Keratinocyte (primary cell): ENCODE measurements at regions not wholly inside any gene's neighbourhood (a gene's known extent, or its start where the extent isn't known, plus 50 kb on each side); places are given as distances from the start of the nearest gene placed in this dataset.

ENCODE experiments used
- DNase-seq: peaks from one replicate; pipeline ENCODE4 v3.0.0-alpha.2; 2011; ENCODE audit warnings: low read depth, missing footprints, low spot score
- FAIRE-seq: peaks from 2 replicates; lab custom pipeline; 2011; peaks lifted over from hg19 to GRCh38; lab: Jason Lieb, UNC
- H2AFZ ChIP-seq: 2 replicates; pipeline ENCODE4 v1.6.0; 2012; ENCODE audit warnings: low read length, control low read depth, inconsistent platforms; ENCODE audit not compliant: control insufficient read depth
- H3K27ac ChIP-seq: 2 replicates; pipeline ENCODE4 v1.5.1; 2011; ENCODE audit warnings: low read length; ENCODE audit not compliant: control insufficient read depth, insufficient read depth
- H3K27me3 ChIP-seq: 3 replicates; pipeline ENCODE4 v1.6.0; 2011; ENCODE audit warnings: low read length; ENCODE audit not compliant: control insufficient read depth, insufficient read depth; ENCODE audit errors: extremely low read depth
- H3K36me3 ChIP-seq, 2 experiments: 2 replicates in 1 of 2; 3 replicates in 1 of 2; pipeline ENCODE4 v1.5.1; 2011; ENCODE audit warnings: low read length in 2 of 2, mild to moderate bottlenecking in 1 of 2; ENCODE audit not compliant: control insufficient read depth in 2 of 2, insufficient read depth in 2 of 2; ENCODE audit errors: extremely low read depth in 1 of 2
- H3K4me1 ChIP-seq: 3 replicates; pipeline ENCODE4 v1.5.1; 2011; ENCODE audit warnings: low read length; ENCODE audit not compliant: control insufficient read depth, insufficient read depth; ENCODE audit errors: extremely low read depth
- H3K4me2 ChIP-seq: 3 replicates; pipeline ENCODE4 v1.6.0; 2011; ENCODE audit warnings: low read depth, low read length; ENCODE audit not compliant: control insufficient read depth, insufficient read depth; ENCODE audit errors: extremely low read depth
- H3K4me3 ChIP-seq, 3 experiments: fragments of 200-600 bp in 1 of 3; sonication (generic) in 1 of 3; 2 replicates in 2 of 3; 3 replicates in 1 of 3; pipeline ENCODE4 v1.5.1; 2011 to 2016; ENCODE audit warnings: low read length in 3 of 3, mild to moderate bottlenecking in 3 of 3, control low read depth in 2 of 3, inconsistent platforms in 1 of 3, low read depth in 1 of 3, mixed read lengths in 1 of 3, mixed run types in 1 of 3, moderate library complexity in 1 of 3; ENCODE audit not compliant: control insufficient read depth in 2 of 3, insufficient read depth in 2 of 3; ENCODE audit errors: extremely low read depth in 1 of 3
- H3K79me2 ChIP-seq: 2 replicates; pipeline ENCODE4 v1.6.0; 2012; ENCODE audit warnings: low read length; ENCODE audit not compliant: control insufficient read depth, insufficient read depth
- H3K9ac ChIP-seq: 3 replicates; pipeline ENCODE4 v1.6.0; 2011; ENCODE audit warnings: low read length; ENCODE audit not compliant: control insufficient read depth, insufficient read depth; ENCODE audit errors: extremely low read depth
- H3K9me1 ChIP-seq: 3 replicates; pipeline ENCODE4 v1.6.0; 2011; ENCODE audit warnings: low read length; ENCODE audit not compliant: control insufficient read depth, insufficient read depth; ENCODE audit errors: extremely low read depth
- H3K9me3 ChIP-seq: 2 replicates; pipeline ENCODE4 v1.5.1; 2012; ENCODE audit warnings: low read depth, low read length; ENCODE audit not compliant: control insufficient read depth
- H4K20me1 ChIP-seq: 3 replicates; pipeline ENCODE4 v1.6.0; 2011; ENCODE audit warnings: low read length; ENCODE audit not compliant: control insufficient read depth, insufficient read depth; ENCODE audit errors: extremely low read depth
- EZH2 ChIP-seq: IDR thresholded peaks from one replicate; pipeline ENCODE4 v1.6.1; 2012; ENCODE audit warnings: inconsistent platforms, mild to moderate bottlenecking, low read length, moderate library complexity
- dilution Hi-C: fragments of 300-500 bp; cut with MboI; formaldehyde crosslinking; loops from one replicate; pipeline ENCODE4 v1.7.0; 2020; ENCODE audit warnings: low sequenced_read_pairs; ENCODE audit not compliant: extremely low pct_ligation_motif_present
- TF ChIP-seq, protein P1 (sequence below), 3 experiments: IDR thresholded peaks in 1 of 3; conservative IDR thresholded peaks in 1 of 3; optimal IDR thresholded peaks in 1 of 3; 2 replicates in 2 of 3; 3 replicates in 1 of 3; pipeline versions ENCODE3 to v1.5.1; 2011; ENCODE audit warnings: low read length in 3 of 3, mild to moderate bottlenecking in 3 of 3, moderate library complexity in 2 of 3, control low read depth in 1 of 3, inconsistent platforms in 1 of 3; ENCODE audit not compliant: insufficient read depth in 2 of 3; ENCODE audit errors: extremely low read depth in 1 of 3

GRCh38 chr1:87591492-87591891 lies 262.8 kb downstream of the LMO4 start:
- Histone ChIP-seq H3K9ac (no peak overlapping the region), H3K36me3 (no peaks in the 10 kb centered on the region), H3K79me2 (no peaks in the 10 kb centered on the region), H3K9me3 (no peaks in the 10 kb centered on the region), H3K27me3 (no peaks in the 10 kb centered on the region), H4K20me1 (no peaks in the 10 kb centered on the region), H3K4me3 (no peak overlapping the region), H3K4me2 (no peak overlapping the region), H2AFZ (no peak overlapping the region), H3K4me1 (no peaks in the 10 kb centered on the region), H3K9me1 (no peaks in the 10 kb centered on the region), H3K27ac (no peak overlapping the region)
- FAIRE-seq (no peak), DNase-seq (no peak)
- TF ChIP-seq, protein P1, sequence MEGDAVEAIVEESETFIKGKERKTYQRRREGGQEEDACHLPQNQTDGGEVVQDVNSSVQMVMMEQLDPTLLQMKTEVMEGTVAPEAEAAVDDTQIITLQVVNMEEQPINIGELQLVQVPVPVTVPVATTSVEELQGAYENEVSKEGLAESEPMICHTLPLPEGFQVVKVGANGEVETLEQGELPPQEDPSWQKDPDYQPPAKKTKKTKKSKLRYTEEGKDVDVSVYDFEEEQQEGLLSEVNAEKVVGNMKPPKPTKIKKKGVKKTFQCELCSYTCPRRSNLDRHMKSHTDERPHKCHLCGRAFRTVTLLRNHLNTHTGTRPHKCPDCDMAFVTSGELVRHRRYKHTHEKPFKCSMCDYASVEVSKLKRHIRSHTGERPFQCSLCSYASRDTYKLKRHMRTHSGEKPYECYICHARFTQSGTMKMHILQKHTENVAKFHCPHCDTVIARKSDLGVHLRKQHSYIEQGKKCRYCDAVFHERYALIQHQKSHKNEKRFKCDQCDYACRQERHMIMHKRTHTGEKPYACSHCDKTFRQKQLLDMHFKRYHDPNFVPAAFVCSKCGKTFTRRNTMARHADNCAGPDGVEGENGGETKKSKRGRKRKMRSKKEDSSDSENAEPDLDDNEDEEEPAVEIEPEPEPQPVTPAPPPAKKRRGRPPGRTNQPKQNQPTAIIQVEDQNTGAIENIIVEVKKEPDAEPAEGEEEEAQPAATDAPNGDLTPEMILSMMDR (optimal IDR thresholded peaks at IDR 0.05 in 1 of 3, IDR thresholded peaks at IDR 0.05 in 1 of 3, conservative IDR thresholded peaks at IDR 0.05 in 1 of 3; ENCODE audit: extremely low read depth in 1 of 3, insufficient read depth in 2 of 3, low read length in 3 of 3): no peak
- TF ChIP-seq EZH2: no peak
- dilution Hi-C loops: no loop called here

- no peak for DNase-seq
- no peak for TF ChIP-seq EZH2
- TF ChIP-seq, protein P1 (optimal IDR thresholded peaks at IDR 0.05 in 1 of 3, IDR thresholded peaks at IDR 0.05 in 1 of 3, conservative IDR thresholded peaks at IDR 0.05 in 1 of 3; ENCODE audit: extremely low read depth in 1 of 3, insufficient read depth in 2 of 3, low read length in 3 of 3): no peak
These were observed 263.5 kb downstream of the LMO4 start for GRCh38 chr1:87592156-87592555.

More at GRCh38 chr1:87592156-87592555, 263.5 kb downstream of the LMO4 start:
- H3K27me3 ChIP-seq: no peaks in the 10 kb centered on the region
- H3K9ac ChIP-seq: no peak overlapping the region
- H3K4me2 ChIP-seq: no peak overlapping the region
- no peaks in the 10 kb centered on the region for H3K79me2 ChIP-seq
- H3K9me1 ChIP-seq: no peaks in the 10 kb centered on the region
- no peak for FAIRE-seq
- dilution Hi-C loops: no loop called here
- no peak overlapping the region for H3K27ac ChIP-seq
- no peaks in the 10 kb centered on the region for H3K9me3 ChIP-seq
- no peak overlapping the region for H3K4me3 ChIP-seq
- no peaks in the 10 kb centered on the region for H3K4me1 ChIP-seq
- no peak overlapping the region for H2AFZ ChIP-seq
- H4K20me1 ChIP-seq: no peaks in the 10 kb centered on the region
- no peaks in the 10 kb centered on the region for H3K36me3 ChIP-seq
